ENCODE measurements at regions not wholly inside any gene's neighbourhood (a gene's known extent, or its start where the extent isn't known, plus 50 kb on each side); places are given as distances from the start of the nearest gene placed in this dataset.

- no peaks in the 10 kb centered on the region for H3K9me3 ChIP-seq (ENCODE audit: control insufficient read depth, insufficient read depth, low read depth, low read length)
These were observed 580.2 kb downstream of the CDH11 start for GRCh38 chr16:64541621-64542020.

GRCh38 chr16:64540434-64540833 lies 581.4 kb downstream of the CDH11 start:
- ATAC-seq (no peak), DNase-seq (ENCODE audit: low read depth, low spot score) (no peak)
- no peak overlapping the region for H3K4me3 ChIP-seq (ENCODE audit: low read depth in 2 of 2, low read length in 2 of 2)
- CTCF ChIA-PET: no interaction called here
- no peaks in the 10 kb centered on the region for H3K9me3 ChIP-seq (ENCODE audit: control insufficient read depth, insufficient read depth, low read depth, low read length)
- in situ Hi-C loops (cut with HindIII; ENCODE audit: low pct_unique_long_range_greater_than_20kb, low sequenced_read_pairs) (no loop called here), intact Hi-C loops (cut with micrococcal nuclease; ENCODE audit: unreplicated experiment) (no loop called here)
- POLR2A ChIA-PET: no interaction called here
- no peaks in the 10 kb centered on the region for H3K36me3 ChIP-seq (ENCODE audit: control insufficient read depth, insufficient read depth, low read length)
- TF ChIP-seq SIN3A (IDR thresholded peaks at IDR 0.05; ENCODE audit: borderline replicate concordance, insufficient read depth, low read depth, low read length) (no peak), TCF7L2 (IDR thresholded peaks at IDR 0.05; ENCODE audit: low read depth, low read length) (no peak), POLR2AphosphoS5 (IDR thresholded peaks at IDR 0.05; ENCODE audit: low read depth, low read length) (no peak), CTCF (IDR thresholded peaks at IDR 0.05) (no peak), REST (IDR thresholded peaks at IDR 0.05; ENCODE audit: insufficient read depth in 1 of 2, low read depth in 2 of 2, low read length in 1 of 2) (no peak)
- no peak overlapping the region for H3K27ac ChIP-seq (ENCODE audit: low read length)
- H3K4me1 ChIP-seq (ENCODE audit: control insufficient read depth, insufficient read depth, low read length): no peaks in the 10 kb centered on the region
- H3K27me3 ChIP-seq (ENCODE audit: control insufficient read depth, insufficient read depth, low read length): no peaks in the 10 kb centered on the region
- no TSS peak for BruUV-seq (replicated peaks)

More at GRCh38 chr16:64541621-64542020, 580.2 kb downstream of the CDH11 start:
- Histone ChIP-seq H3K27me3 (ENCODE audit: control insufficient read depth, insufficient read depth, low read length) (no peaks in the 10 kb centered on the region), H3K27ac (ENCODE audit: low read length) (no peak overlapping the region), H3K4me3 (ENCODE audit: low read depth in 2 of 2, low read length in 2 of 2) (no peak overlapping the region), H3K4me1 (ENCODE audit: control insufficient read depth, insufficient read depth, low read length) (no peaks in the 10 kb centered on the region), H3K36me3 (ENCODE audit: control insufficient read depth, insufficient read depth, low read length) (no peaks in the 10 kb centered on the region)
- ATAC-seq (no peak), DNase-seq (ENCODE audit: low read depth, low spot score) (no peak)
- in situ Hi-C loops (cut with HindIII; ENCODE audit: low pct_unique_long_range_greater_than_20kb, low sequenced_read_pairs): no loop called here
- BruUV-seq (replicated peaks): no TSS peak
- intact Hi-C loops (cut with micrococcal nuclease; ENCODE audit: unreplicated experiment): no loop called here
- no peak for TF ChIP-seq CTCF (IDR thresholded peaks at IDR 0.05)
- no peak for TF ChIP-seq TCF7L2 (IDR thresholded peaks at IDR 0.05; ENCODE audit: low read depth, low read length)
- no peak for TF ChIP-seq REST (IDR thresholded peaks at IDR 0.05; ENCODE audit: insufficient read depth in 1 of 2, low read depth in 2 of 2, low read length in 1 of 2)
- CTCF ChIA-PET: no interaction called here
- POLR2A ChIA-PET: no interaction called here
